GM12875 (cell line): ENCODE measurements at regions not wholly inside any gene's neighbourhood (a gene's known extent, or its start where the extent isn't known, plus 50 kb on each side); places are given as distances from the start of the nearest gene placed in this dataset.

ENCODE experiments used
- H3K4me3 ChIP-seq: one replicate; pipeline ENCODE4 v1.5.1; 2011; ENCODE audit warnings: low read depth, low read length, control low read depth
- CTCF ChIP-seq: IDR thresholded peaks from 2 replicates; pipeline ENCODE4 v1.5.1; 2011; ENCODE audit warnings: low read depth, mild to moderate bottlenecking, control low read depth, inconsistent platforms, low read length, moderate library complexity, borderline replicate concordance; ENCODE audit not compliant: insufficient read depth

- TF ChIP-seq CTCF: no peak
- no peak overlapping the region for H3K4me3 ChIP-seq
These were observed 1222.0 kb upstream of the PRKX start for GRCh38 chrX:4935401-4935800.

- no peak for TF ChIP-seq CTCF
- no peak overlapping the region for H3K4me3 ChIP-seq
These were observed 1219.3 kb upstream of the PRKX start for GRCh38 chrX:4932790-4933189.

- no peak for TF ChIP-seq CTCF
- H3K4me3 ChIP-seq: no peak overlapping the region
These were observed 1217.0 kb upstream of the PRKX start for GRCh38 chrX:4930426-4930825.

GRCh38 chrX:4925911-4926310, 1212.5 kb upstream of the PRKX start:
- no peak for TF ChIP-seq CTCF
- no peak overlapping the region for H3K4me3 ChIP-seq

GRCh38 chrX:4909348-4909747, 1195.9 kb upstream of the PRKX start:
- TF ChIP-seq CTCF: no peak
- H3K4me3 ChIP-seq: no peak overlapping the region

GRCh38 chrX:4905576-4905975, 1192.1 kb upstream of the PRKX start:
- H3K4me3 ChIP-seq: no peak overlapping the region
- no peak for TF ChIP-seq CTCF

- H3K4me3 ChIP-seq: no peak overlapping the region
- TF ChIP-seq CTCF: no peak
These were observed 1167.8 kb upstream of the PRKX start for GRCh38 chrX:4881277-4881676.
